GM19324 (cell line): ENCODE measurements at regions not wholly inside any gene's neighbourhood (a gene's known extent, or its start where the extent isn't known, plus 50 kb on each side); places are given as distances from the start of the nearest gene placed in this dataset.
A peak's percentile ranks its signal among the peaks of the same experiment; 100 is the strongest.
"Not testable (repeated sequence)": the region's sequence is repeated elsewhere in the genome, so short reads cannot be mapped to it uniquely, and the experiment has no call there.

Source experiments
- ATAC-seq: cut with Tn5 transposase; IDR thresholded peaks from one replicate; pipeline ENCODE4 v1.9.1; 2021; ENCODE audit warnings: mild to moderate bottlenecking, moderate library complexity; ENCODE audit not compliant: unreplicated experiment, low FRiP score

DNA sequence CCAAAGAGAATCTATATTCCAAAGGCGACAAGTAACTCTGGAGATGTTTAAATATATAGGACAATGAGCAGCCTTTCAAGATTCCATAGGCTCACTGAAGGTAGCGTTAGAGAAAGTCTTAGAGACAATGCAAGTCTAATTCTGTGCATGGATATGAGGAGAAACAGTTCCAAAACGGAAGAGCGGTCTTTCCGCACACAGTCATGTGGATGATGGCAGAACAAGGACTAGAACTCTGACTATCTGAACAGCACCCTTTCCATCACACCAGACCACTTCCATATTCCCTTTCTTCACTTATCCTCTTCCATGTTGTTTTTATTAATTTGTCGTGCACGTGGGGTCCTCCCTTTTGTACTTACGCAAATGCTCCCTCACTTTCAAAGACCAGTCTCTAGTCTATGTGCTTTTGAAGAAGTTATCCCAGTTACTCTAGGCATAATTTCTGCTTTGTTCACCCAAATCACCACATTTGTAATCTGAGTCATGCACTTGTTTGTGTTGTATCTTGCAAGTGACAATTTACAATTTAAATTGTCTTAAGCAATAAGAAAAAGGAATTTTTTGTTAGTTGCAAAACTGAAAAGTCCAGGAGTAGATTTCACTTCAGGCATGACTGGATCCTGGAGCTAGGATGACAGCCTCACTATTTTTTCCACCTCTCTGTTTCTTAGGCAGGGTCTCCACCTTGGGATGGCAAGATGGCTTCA, 116.0 kb upstream of the ADRA1B start:
- no peak for ATAC-seq

DNA sequence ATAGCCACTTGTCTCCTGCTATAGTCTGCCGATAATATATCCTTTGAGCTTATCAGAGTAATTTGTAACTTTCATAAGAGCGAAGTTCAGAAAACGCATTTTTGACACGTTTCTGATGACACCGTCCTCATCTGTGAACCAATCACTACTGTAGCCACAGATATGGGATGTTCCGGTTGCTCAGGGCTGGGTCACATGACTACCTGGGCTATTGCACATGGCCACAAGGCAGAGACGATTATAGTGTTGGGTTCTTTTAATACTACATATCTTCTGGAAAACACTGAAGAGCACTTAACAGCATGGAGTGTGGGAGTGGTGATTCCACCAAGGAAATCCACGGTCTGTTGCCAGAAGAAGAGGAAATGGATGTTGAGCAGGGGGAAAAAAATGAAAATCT, 115.0 kb upstream of the ADRA1B start:
- ATAC-seq: no peak

DNA sequence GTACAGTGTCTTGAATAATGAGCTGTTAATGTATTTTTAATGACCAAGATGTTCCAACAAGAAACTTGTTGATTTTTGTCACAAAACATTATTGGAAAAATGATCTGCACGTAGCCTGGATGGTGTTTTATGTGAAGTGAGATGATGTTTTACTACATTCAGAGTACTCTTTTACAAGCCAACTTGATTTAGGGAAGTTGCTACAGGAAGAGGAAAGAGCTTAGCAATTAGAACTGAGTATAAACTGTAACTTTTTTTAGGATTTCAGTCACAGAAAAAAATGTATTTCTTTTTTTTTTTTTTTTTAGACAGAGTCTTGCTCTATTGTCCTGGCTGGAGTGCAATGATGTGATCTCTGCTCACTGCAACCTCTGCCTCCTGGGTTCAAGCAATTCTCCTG, 113.6 kb upstream of the ADRA1B start:
- no peak for ATAC-seq

DNA sequence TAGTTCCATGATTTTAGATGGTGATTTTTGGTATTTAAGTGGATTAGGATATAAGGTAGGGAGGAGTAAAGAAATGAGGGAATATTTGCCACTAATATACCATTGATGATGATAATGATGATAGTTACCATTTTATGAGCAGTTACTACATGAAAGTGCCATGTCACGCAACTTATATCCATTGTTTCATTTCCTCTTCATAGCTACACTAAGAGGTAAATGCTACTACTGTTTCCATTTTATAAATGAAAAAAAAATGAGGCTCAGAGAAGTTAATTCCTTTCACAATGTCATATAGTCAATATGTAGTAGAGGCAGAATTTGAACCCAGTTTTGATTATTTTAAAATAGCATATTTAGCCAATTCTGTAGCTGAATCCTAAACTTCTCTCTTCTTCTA, 112.2 kb upstream of the ADRA1B start:
- no peak for ATAC-seq

DNA sequence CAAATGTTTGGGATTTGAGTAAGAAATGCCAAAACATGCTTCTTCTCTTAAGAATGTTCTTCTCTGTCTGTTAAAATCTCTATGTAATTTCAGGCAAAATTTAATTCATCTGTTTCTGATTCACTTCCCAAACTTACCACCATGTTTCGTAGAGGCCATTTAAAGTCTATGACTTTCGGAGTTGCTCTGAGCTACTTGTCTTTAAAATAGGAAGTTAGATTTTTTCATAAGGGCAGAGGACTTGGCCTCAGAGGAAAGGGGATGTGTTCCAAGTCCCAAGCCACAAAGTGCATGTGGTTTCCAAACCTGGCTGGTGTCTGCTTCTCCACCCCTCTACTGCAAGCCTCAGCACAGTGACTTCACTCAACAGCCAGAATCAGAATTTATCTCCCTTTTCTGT, 111.3 kb upstream of the ADRA1B start:
- ATAC-seq: no peak

DNA sequence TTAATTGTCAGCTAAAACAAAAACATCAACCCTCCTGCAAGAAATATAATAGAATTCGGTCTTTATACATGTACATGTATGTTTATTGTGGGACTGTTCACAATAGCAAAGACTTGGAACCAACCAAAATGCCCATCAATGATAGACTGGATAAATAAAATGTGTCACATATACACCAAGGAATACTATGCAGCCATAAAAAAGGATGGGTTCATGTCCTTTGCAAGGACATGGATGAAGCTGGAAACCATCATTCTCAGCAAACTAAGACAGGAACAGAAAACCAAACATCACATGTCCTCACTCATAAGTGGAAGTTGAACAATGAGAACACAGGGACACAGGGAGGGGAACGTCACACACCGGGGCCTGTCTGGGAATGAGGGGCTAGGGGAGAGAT, 109.1 kb upstream of the ADRA1B start:
- ATAC-seq: not testable (repeated sequence)

DNA sequence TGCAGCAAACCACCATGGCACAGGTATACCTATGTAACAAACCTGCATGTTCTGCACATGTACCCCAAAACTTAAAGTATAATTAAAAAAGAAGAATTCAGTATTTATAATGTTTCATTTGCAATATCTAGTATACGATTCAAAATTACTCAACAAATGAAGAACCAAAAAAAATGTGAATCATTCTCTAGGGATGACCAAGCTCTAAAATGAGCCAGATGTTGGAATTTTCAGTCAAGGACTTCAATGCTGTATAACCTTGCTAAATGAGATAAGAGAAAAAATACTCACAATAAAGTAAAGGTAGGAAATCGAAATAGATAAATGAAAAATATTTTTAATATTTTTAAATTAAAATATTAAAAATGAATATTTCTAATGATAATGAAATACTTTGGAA, 108.7 kb upstream of the ADRA1B start:
- no peak for ATAC-seq

DNA sequence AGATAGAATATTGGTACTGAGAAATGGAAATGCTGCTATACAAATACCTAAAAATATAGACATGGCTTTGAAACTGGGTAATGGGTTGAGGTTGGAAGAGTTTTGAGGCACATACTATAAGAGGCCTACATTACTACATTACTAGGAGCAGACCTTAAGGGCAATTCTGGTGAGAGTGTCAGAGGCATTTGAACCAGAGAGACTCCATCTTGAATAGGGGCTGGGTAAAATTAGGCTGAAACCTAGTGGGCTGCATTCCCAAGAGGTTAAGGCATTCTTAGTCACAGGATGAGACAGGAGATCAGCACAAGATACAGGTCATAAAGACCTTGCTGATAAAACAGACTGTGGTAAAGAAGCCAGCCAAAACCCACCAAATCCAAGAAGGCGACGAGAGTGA, 104.6 kb upstream of the ADRA1B start:
- ATAC-seq: no peak

DNA sequence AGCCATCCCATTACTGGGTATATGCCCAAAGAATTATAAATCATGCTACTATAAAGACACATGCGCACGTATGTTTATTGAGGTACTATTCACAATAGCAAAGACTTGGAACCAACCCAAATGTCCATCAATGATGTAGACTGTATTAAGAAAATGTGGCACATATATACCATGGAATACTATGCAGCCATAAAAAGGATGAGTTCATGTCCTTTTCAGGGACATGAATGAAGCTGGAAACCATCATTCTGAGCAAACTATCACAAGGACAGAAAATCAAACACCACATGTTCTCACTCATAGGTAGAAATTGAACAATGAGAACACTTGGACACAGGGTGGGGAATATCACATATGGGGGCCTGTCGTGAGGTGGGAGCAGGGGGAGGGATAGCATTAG, 103.5 kb upstream of the ADRA1B start:
- not testable (repeated sequence) for ATAC-seq

DNA sequence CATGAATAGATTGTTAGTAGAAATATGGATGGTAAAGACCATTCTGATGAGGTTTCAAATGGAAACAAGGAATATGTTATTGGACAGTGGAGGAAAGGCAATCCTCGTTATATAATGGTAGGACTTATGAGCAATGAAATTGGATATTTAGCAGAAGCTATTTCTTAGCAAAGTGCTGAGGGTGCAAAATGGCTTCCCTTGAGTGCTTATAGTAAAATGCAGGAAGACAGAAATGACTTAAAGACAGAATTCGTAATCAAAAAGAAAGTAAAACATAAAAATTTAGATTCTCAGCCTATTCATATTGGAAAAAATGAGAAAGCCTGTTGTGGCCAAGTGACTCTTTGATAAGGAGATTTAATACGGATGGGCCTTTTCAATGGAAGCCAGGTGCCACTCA, 102.1 kb upstream of the ADRA1B start:
- ATAC-seq: no peak

DNA sequence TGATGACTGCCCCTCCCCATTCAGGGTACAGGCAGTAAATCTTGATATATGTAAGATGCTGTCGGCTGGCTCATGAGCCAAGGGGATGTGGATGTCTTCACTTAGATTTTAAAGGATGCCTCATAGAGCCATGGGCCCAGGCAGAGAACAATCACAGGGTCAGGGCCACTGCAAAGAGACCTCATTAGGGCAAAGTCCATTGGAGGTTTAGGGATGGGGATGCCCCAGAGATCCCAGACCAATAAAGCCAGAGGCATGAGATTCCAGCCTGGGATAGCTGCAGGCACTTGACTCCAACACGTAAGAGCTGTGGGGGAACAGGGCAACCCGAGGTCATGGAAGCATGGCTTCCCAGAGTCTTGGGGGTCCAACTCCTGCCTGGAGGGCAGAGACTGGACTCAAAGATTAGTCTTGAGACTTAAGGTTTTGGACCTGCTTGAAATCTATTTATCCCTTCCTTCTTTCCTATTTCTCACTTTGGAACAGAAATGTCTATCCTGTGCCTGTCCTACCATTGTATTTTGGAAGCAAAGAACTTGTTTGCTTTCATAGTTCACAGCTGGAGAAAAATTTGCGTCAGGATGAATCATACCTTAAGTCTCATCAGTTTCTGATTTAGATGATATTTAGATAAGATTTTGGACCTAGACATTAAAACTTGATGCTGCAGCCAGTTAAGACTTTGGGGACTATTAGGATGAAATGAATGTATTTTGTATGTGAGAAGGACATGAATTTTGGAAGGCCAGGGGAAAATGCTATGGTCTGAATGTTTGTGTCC, 101.3 kb upstream of the ADRA1B start:
- no peak for ATAC-seq

DNA sequence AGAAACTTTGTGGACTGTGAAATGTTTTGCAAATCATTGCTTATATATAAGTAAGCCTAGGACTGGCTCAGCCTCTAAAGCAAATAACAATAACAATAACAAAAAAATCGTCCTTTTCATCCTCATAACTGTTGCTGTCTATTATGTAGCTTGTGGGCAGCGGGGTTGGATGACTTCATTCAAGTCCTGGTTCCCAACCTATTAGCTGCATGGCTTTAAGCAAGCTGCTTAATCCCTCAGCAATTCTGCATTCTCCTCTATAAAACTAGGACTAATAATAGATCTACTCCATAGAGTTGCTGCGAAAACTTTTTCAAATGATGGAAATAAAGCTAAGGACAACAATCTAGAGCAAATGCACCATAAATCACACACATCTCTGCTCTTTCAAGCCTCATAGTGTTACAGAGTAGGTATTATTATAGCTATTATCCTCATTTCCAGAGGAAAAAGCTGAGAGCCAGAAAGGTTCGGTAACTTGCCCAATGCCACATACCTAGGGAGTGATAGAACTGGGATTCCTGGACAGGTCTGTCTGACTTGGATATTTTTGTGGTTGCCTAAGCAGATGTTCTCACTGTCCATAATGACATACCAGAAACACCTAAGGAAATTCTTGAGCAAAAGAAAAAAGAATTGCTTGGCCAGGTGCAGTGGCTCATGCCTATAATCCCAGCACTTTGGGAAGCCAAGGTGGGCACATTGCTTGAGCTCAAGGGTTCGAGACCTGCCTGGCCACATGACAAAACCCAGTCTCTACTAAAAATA, 98.8 kb upstream of the ADRA1B start:
- ATAC-seq: no peak

DNA sequence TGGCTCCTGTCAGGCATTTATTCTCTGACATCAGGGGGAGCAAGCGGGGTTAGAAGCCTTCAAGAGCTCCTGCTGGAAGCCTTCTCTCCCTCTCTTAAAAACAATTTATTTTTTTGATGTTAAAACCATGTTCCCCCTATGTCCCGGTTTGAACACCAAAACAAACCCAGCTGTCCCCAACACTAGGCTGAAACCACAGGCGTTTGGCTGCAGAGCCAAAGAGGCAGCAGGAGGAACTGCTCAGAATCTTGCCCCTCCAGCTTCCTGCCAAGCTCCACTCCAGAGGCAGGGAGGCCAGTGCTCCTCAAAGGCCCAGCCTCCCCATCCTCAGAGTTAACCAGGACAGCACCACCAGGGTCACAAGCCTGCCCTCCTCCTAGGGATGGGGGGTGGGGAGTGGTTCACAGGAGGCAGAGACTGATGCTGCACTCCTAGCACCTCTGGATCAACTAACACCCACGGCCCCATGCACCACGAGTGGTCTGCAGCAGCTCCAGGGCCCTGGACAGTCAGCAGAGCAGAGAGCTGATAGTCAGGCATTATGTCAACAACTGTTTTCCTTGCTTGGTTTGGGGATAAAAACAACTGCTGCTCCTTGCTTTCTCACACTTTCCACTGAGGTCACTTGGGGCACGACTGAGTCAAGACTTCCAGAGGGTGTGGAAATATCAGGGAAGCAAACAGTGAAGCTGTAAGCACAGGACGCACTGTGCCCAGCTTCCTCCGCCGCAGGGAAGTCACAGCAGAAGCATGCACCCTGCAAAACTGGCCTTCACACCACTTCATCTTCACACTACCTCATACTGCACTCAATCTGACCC, 96.5 kb upstream of the ADRA1B start:
- no peak for ATAC-seq

DNA sequence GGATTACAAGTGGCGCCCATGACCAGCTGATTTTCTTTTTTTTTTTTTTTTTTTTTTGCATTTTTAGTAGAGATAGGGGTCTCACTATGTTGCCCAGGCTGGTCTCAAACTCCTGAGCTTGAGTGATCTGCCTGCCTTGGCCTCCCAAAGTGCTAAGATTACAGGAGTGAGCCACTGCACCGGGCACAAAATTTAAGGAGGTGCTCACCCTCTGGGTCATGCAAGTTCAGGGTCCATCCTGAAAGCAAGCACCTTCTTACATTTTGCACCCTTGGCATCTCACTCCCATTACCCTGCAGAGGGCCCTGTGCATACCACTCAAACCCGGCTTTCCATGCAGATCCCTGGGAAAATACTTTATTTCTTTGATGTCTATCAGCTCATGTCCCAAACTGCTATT, 95.6 kb upstream of the ADRA1B start:
- ATAC-seq: no peak

DNA sequence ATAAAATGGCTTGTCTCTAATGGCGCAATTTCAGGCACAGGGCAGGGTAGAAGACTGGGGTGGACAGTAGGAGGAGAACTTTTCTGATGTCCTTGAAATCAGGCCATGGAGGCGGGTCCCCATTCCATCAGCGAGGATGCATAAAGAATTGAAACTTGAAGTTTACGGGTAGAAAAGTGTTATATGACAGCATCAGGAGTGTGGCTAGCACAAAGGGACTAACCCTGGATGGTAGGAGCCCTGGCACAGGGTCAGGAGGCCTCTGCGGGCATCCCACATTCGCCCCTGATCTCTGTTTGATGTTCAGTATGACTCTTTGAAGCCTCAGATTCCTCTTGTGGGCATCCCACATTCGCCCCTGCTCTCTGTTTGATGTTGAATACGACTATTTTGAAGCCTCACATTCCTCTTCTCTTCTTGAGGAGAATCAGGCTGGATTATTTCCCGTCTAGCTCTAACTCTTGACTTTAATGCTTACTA, 94.8 kb upstream of the ADRA1B start:
- no peak for ATAC-seq

DNA sequence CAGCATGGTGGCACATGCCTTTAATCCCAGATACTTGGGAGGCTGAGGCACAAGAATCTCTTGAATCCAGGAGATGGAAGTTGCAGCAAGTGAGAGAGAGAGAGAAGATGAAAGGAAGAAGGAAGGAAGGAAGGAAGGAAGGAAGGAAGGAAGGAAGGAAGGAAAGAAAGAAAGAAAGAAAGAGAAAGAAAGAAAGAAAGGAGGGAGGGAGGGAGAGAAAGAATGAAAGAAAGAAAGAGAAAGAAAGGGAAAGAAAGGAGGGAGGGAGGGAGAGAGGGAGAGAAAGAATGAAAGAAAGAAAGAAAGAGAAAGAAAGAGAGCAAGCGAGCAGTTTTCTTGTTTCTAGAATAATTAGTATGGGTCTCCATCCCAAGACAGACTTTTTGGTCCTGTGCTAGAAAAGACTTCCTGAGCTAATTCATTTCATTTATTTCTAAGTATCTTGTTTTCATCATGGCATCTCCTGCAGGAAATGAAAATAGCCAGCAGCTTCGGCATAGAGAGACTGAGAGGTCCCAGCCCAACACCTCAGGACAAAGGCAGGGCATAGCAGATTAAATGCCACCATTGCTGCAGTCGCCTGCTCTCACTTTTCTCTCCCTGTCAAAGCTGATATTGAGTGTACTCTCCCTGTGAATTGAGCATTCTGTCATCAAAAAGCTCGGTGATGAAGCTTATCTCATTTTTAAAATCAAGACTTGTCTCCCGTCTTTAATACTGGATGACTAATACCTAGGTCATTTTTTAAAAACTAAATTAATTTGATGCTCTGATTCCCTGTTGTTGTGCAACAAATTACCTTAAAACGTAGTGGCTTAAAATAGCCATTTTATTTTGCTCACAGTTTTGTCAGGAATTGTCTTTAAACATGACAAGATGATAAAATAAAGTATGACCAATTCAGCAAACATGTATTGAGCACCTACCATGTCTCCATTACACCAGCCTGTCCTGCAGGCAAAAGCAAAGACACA, 91.8 kb upstream of the ADRA1B start:
- ATAC-seq: no peak

DNA sequence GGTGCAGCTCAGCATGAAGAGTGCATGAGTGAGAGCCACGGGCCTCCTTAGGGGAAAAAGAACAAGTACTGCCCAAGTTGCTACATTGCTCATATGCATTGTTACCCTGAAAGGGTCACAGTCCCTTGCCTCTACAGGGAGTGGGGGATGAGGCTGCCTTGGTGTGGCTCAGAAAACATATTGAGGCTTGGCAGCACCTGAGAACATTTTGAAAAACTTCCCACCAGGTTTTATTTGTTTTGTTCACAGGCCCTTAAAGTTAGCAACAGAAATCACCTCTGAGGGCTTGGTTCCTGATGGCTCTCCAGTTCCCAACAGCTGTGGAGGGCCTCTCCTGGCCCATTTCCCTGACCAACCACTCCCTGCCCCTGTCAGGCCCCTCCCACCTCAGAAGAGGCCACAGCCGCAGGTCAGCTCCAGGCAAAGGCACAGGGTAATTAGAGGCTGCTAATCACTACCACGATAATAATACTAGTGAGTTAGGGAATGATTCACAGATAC, 90.7 kb upstream of the ADRA1B start:
- ATAC-seq: no peak

DNA sequence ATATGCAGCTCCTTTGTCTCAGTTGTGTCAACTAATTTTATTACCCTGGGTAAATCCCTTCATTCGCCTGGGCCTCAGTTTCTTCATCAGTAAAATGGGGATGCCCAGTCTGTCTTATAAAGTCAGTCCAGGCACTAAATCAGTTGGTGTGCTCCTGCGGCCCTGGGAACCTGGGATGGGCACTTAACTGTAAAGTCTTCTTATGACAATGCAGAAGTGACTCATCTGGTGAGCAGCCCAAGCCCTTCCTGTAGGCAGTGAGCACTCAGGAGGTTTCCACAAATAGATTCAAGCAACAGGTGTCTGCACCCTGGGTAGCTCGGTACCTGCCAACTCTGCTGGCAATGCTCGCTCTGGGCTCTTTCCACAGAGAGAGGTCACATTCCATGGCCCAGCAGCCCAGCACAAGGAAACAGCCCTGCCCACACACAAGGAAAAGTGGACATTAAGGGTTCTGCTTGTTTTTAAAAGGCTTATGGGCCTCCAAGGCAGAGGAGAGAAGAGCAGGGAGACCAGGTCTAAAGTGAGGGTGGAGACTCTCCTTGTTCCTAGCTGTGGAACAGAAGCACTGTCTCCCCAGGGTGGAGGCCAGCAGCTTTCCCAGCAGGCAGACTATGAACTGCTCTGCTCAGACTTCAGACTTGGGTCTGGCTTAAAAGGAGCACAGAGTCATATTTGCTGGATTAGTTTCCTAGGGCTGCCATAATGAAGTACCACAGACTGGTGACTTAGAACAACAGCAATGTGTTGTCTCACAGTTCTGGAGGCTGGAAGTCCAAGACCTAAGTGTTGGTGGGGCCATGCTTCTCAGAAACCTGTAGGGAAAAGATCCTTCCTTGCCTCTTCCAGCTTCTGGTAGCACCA, 89.7 kb upstream of the ADRA1B start:
- peak; percentile 85 for ATAC-seq
